ENCODE measurements at regions not wholly inside any gene's neighbourhood (a gene's known extent, or its start where the extent isn't known, plus 50 kb on each side); places are given as distances from the start of the nearest gene placed in this dataset.

DNA sequence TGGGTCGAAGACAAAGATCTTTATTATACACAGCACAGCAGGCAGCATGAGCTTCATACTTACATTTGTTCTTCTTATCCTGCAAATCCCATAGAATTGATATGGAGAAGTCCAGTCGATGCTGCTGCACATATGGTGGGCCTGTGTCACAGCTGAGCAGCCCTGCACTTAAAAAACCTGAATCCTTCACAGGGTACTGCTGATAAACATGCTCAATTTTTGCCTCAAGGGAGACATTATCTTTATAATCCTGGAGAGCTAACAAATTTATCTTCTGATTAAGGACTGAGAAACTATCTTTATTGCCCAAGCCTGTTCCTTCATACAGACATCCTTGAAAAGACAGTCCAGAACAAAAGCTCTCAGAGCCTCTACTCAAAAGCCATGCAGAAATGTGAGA lies 434.4 kb upstream of the FAM47C start:
- TF ChIP-seq, protein P1, sequence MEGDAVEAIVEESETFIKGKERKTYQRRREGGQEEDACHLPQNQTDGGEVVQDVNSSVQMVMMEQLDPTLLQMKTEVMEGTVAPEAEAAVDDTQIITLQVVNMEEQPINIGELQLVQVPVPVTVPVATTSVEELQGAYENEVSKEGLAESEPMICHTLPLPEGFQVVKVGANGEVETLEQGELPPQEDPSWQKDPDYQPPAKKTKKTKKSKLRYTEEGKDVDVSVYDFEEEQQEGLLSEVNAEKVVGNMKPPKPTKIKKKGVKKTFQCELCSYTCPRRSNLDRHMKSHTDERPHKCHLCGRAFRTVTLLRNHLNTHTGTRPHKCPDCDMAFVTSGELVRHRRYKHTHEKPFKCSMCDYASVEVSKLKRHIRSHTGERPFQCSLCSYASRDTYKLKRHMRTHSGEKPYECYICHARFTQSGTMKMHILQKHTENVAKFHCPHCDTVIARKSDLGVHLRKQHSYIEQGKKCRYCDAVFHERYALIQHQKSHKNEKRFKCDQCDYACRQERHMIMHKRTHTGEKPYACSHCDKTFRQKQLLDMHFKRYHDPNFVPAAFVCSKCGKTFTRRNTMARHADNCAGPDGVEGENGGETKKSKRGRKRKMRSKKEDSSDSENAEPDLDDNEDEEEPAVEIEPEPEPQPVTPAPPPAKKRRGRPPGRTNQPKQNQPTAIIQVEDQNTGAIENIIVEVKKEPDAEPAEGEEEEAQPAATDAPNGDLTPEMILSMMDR (IDR thresholded peaks at IDR 0.05; ENCODE audit: insufficient read depth, missing control alignments) = no peak
- no peak for DNase-seq (ENCODE audit: insufficient read length, low spot score)
- FAIRE-seq = no peak

DNA sequence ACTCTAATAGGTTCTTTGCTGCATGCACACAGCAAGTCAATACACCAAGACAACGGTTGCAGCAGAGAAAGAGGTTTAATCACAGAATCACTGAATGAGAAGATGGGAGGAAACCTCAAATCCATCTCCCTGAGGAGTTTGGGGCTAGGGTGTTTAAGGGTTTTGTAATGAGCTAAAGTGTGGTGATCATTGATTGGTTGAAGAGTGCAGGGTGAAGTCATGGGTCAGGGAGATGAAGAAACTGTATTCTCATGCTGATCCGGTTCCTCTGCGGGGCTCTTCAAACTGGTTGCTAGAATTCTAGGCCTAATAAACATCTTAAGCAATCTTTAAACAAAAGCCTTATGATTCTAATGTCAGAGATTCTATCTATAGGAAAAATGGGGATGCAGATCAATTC lies 432.5 kb upstream of the FAM47C start:
- TF ChIP-seq, protein P1 (IDR thresholded peaks at IDR 0.05; ENCODE audit: insufficient read depth, missing control alignments) = no peak
- DNase-seq (ENCODE audit: insufficient read length, low spot score) (no peak), FAIRE-seq (no peak)

DNA sequence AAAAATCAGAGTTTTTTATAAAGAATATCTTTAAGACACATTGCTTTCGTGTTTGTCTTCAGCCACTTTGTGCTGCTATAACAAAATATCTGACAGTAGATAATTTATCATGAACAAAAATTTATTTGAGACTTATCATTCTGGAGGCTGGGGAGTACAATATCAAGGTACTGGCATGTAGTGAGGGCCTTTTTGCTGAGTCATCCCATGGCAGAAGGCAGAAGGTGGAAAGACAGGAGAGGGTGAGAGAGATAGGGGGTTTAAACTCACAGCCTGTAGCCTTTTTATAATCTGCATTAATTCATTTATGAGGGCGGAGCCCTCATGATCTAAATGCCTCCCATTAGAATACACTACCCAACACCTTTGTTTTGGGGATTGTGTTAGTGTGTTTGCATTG lies 431.2 kb upstream of the FAM47C start:
- DNase-seq (ENCODE audit: insufficient read length, low spot score) (no peak), FAIRE-seq (no peak)
- TF ChIP-seq, protein P1 (IDR thresholded peaks at IDR 0.05; ENCODE audit: insufficient read depth, missing control alignments) = no peak

DNA sequence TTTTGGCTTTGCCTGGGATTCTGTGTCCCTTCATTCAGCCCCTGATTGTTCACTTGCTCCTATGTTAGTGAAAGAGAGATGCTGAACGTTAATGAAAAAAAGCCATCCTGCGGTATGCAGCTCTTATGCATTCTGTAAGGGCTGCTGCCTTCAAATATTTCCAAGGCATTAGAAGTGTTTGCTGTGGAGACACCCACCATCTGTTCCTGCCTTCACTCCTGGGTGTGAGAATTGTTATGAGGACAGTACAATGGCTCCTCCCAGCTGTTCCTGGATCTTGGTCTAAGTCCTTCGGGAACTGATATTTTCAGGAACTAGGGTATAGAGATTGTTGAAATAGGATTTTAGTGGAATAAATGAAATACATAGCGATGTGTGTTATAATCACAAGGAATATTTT lies 427.1 kb upstream of the FAM47C start:
- TF ChIP-seq, protein P1 (IDR thresholded peaks at IDR 0.05; ENCODE audit: insufficient read depth, missing control alignments) = no peak
- FAIRE-seq = no peak
- no peak for DNase-seq (ENCODE audit: insufficient read length, low spot score)

DNA sequence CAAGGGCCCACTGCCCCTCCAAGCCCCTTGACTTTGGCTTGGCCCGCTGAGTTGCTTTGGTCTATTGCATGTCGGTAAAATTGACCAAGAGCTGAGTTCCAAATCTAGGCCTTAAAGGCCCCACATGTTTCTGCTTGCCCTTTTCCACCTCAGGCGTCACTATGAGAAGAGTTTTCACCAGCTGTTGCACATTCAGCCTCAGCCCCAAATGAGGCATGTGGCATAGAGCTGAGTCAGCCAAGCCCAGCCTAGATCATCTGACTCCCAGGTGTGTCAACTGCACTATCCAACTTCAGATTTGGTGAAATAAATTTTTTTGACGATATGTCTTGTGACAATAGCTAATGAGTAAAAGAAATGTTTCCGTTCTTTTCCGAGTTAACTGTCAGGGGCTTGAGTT lies 424.5 kb upstream of the FAM47C start:
- FAIRE-seq (no peak), DNase-seq (ENCODE audit: insufficient read length, low spot score) (no peak)
- TF ChIP-seq, protein P1 (IDR thresholded peaks at IDR 0.05; ENCODE audit: insufficient read depth, missing control alignments) = no peak

DNA sequence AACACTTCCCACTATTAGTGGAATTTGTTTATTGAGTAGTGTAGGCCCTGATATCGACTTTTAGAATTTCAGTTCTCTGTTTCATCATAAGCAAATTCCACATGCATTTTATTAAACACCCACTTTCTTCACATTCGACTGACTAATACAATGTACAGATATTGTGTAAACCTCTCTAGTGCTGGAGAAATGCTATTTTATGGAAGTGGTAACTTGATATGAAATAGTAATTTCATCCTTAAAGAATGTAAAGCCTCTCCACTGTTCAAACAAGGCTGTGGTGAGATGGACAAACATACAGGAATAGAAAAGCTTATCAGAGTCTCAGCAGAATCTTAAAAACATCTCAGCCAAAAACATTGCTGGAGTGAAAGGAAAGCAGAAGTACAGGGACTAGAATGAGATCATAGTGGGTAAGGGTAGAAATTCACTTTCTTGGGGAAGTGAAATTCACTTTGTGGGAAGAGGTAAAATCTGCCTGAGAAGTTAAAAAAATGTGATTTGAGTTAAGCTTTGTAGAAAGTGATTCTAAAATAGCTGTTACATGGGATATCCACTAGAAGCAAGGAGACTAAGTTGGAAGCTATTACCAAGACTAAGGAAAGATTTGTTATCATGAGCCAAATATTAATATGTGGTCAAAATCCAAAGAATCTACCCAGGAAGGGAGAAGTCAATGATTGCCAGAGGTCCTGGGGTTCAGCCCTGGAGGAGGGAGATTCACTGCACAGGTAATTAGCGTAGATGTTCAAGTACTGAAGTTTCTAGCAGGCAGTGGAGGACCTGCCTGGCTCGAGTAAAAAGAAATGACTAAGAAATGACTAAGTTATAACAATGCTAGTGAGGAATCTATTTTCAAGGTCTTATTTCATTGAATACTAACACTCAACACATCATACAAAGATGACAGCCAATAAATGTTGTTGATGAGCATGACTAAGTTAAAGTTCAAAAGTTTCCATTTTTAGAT lies 398.3 kb upstream of the FAM47C start:
- TF ChIP-seq, protein P1 (IDR thresholded peaks at IDR 0.05; ENCODE audit: insufficient read depth, missing control alignments) = no peak
- DNase-seq (ENCODE audit: insufficient read length, low spot score) (no peak), FAIRE-seq (peak; percentile 44)

DNA sequence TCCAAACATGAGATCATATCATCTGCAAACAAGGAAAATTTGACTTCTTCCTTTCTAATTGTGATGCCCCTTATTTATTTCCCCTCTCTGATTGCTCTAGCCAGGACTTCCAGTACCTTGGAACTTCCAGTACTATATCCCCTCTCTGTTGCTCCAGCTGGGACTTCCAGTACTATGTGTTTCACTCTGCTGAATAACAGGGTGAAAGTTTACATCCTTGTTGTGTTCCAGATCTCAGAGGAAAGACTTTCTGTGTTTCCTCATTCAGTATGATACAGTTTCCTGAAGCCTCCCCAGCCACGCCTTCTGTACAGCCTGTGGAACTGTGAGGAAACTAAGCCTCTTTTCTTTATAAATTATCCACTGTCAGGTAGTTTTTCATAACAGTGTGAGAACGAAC lies 381.3 kb upstream of the FAM47C start:
- TF ChIP-seq, protein P1 (IDR thresholded peaks at IDR 0.05; ENCODE audit: insufficient read depth, missing control alignments) = no peak
- FAIRE-seq (no peak), DNase-seq (ENCODE audit: insufficient read length, low spot score) (no peak)

Data from D721Med (cell line).